HL-60 (cell line): ENCODE measurements at regions not wholly inside any gene's neighbourhood (a gene's known extent, or its start where the extent isn't known, plus 50 kb on each side); places are given as distances from the start of the nearest gene placed in this dataset.

ENCODE experiments used
- SPI1 ChIP-seq: IDR thresholded peaks from 2 replicates; pipeline ENCODE4 v1.6.1; 2012; ENCODE audit warnings: low read depth, mild to moderate bottlenecking, borderline replicate concordance
- TF ChIP-seq, protein P1 (sequence below): IDR thresholded peaks from one replicate; pipeline ENCODE4 v1.5.1; 2011; ENCODE audit warnings: low read length, control low read depth, inconsistent platforms; ENCODE audit not compliant: insufficient read depth
- TF ChIP-seq, protein P2 (sequence below): IDR thresholded peaks from 2 replicates; pipeline ENCODE4 v1.6.1; 2012; ENCODE audit warnings: low read depth; ENCODE audit not compliant: insufficient replicate concordance

DNA sequence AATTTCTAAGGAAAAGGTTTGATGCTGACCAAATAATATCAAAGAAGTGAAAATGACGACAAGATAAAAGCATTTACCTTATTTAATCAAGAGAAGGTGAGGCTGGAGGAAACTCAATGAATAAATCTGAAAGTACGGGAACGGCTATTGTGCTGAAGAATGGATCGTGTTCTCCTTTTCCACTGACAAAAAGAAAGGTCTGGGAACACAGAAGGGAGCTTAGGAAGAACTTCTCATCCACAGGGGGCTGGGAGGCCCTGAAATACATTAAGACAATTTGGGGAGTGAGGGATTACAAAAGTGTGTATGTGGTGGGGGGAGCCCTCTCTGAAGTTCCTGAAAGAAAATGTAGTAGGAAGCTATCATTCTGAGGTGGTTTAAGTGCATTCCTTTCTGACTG lies 582.3 kb downstream of the SLC4A3 start:
- TF ChIP-seq, protein P1, sequence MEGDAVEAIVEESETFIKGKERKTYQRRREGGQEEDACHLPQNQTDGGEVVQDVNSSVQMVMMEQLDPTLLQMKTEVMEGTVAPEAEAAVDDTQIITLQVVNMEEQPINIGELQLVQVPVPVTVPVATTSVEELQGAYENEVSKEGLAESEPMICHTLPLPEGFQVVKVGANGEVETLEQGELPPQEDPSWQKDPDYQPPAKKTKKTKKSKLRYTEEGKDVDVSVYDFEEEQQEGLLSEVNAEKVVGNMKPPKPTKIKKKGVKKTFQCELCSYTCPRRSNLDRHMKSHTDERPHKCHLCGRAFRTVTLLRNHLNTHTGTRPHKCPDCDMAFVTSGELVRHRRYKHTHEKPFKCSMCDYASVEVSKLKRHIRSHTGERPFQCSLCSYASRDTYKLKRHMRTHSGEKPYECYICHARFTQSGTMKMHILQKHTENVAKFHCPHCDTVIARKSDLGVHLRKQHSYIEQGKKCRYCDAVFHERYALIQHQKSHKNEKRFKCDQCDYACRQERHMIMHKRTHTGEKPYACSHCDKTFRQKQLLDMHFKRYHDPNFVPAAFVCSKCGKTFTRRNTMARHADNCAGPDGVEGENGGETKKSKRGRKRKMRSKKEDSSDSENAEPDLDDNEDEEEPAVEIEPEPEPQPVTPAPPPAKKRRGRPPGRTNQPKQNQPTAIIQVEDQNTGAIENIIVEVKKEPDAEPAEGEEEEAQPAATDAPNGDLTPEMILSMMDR = no peak
- TF ChIP-seq, protein P2, sequence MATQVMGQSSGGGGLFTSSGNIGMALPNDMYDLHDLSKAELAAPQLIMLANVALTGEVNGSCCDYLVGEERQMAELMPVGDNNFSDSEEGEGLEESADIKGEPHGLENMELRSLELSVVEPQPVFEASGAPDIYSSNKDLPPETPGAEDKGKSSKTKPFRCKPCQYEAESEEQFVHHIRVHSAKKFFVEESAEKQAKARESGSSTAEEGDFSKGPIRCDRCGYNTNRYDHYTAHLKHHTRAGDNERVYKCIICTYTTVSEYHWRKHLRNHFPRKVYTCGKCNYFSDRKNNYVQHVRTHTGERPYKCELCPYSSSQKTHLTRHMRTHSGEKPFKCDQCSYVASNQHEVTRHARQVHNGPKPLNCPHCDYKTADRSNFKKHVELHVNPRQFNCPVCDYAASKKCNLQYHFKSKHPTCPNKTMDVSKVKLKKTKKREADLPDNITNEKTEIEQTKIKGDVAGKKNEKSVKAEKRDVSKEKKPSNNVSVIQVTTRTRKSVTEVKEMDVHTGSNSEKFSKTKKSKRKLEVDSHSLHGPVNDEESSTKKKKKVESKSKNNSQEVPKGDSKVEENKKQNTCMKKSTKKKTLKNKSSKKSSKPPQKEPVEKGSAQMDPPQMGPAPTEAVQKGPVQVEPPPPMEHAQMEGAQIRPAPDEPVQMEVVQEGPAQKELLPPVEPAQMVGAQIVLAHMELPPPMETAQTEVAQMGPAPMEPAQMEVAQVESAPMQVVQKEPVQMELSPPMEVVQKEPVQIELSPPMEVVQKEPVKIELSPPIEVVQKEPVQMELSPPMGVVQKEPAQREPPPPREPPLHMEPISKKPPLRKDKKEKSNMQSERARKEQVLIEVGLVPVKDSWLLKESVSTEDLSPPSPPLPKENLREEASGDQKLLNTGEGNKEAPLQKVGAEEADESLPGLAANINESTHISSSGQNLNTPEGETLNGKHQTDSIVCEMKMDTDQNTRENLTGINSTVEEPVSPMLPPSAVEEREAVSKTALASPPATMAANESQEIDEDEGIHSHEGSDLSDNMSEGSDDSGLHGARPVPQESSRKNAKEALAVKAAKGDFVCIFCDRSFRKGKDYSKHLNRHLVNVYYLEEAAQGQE = no peak
- TF ChIP-seq SPI1 = no peak
